HG03565 (cell line): ENCODE measurements at regions not wholly inside any gene's neighbourhood (a gene's known extent, or its start where the extent isn't known, plus 50 kb on each side); places are given as distances from the start of the nearest gene placed in this dataset.

ENCODE experiments used
- ATAC-seq: cut with Tn5 transposase; IDR thresholded peaks from one replicate; pipeline ENCODE4 v1.9.1; 2021; ENCODE audit warnings: mild to moderate bottlenecking, moderate library complexity; ENCODE audit not compliant: unreplicated experiment

GRCh38 chr13:73195091-73195490 is 136.3 kb downstream of the KLF5 start:
- ATAC-seq, result no peak

- ATAC-seq, result no peak
Observed at GRCh38 chr13:73194310-73194709, 135.5 kb downstream of the KLF5 start.

GRCh38 chr13:73193554-73193953 is 134.7 kb downstream of the KLF5 start:
- ATAC-seq, result no peak

GRCh38 chr13:73190477-73190876 is 131.7 kb downstream of the KLF5 start:
- no peak for ATAC-seq

- ATAC-seq, result no peak
Observed at GRCh38 chr13:73189776-73190175, 131.0 kb downstream of the KLF5 start.

- no peak for ATAC-seq
Observed at GRCh38 chr13:73189362-73189761, 130.6 kb downstream of the KLF5 start.

GRCh38 chr13:73187106-73187505 is 128.3 kb downstream of the KLF5 start:
- ATAC-seq, result no peak

- no peak for ATAC-seq
Observed at GRCh38 chr13:73179650-73180274, 121.0 kb downstream of the KLF5 start.

- no peak for ATAC-seq
Observed at GRCh38 chr13:73177916-73178565, 119.2 kb downstream of the KLF5 start.

GRCh38 chr13:73177017-73177416 is 118.2 kb downstream of the KLF5 start:
- no peak for ATAC-seq

- ATAC-seq, result no peak
Observed at GRCh38 chr13:73174521-73175010, 115.8 kb downstream of the KLF5 start.

GRCh38 chr13:73173279-73173811 is 114.5 kb downstream of the KLF5 start:
- no peak for ATAC-seq

GRCh38 chr13:73171926-73172325 is 113.1 kb downstream of the KLF5 start:
- ATAC-seq, result no peak

GRCh38 chr13:73171271-73171682 is 112.5 kb downstream of the KLF5 start:
- ATAC-seq, result no peak

GRCh38 chr13:73169971-73170370 is 111.2 kb downstream of the KLF5 start:
- no peak for ATAC-seq

- ATAC-seq, result no peak
Observed at GRCh38 chr13:73168953-73169401, 110.2 kb downstream of the KLF5 start.

GRCh38 chr13:73168226-73168952 is 109.6 kb downstream of the KLF5 start:
- no peak for ATAC-seq

GRCh38 chr13:73167028-73167820 is 108.4 kb downstream of the KLF5 start:
- no peak for ATAC-seq

GRCh38 chr13:73166204-73166603 is 107.4 kb downstream of the KLF5 start:
- ATAC-seq, result no peak
